CD4-positive, alpha-beta T cell treated with Interferon gamma for 1 hour (primary cell): ENCODE measurements at regions not wholly inside any gene's neighbourhood (a gene's known extent, or its start where the extent isn't known, plus 50 kb on each side); places are given as distances from the start of the nearest gene placed in this dataset.
"Not testable (repeated sequence)": the region's sequence is repeated elsewhere in the genome, so short reads cannot be mapped to it uniquely, and the experiment has no call there.

Source experiments
- DNase-seq: peaks from one replicate; pipeline ENCODE4 v3.0.0-alpha.2; 2020

DNA sequence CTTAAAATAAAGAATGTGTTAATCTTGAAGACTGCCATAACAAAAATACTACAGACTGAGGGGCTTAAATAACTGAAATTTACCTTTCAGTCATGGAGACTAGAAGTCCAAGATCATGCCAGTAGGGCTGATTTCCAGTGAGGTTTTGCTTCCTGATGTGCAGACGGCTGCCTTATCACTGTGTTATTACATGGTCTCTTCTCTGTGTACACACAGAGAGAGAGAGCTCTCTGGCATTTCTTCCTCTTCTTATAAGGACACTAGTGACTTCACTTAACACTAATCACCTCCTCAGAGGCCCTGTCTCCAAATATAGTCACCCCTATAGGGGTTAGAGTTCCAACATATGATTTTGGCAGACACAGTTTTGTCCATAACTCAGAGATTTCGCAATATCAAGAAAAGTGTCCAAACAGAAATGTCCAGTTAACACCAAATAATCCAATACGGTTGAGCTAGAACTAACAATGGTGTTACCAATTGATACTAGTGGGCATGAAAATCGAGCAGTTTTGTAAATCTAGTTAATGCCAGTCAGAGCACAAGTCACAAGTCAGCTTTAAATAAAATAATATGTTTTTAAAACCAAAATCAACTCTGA, 399.8 kb downstream of the ADCYAP1 start:
- DNase-seq: no peak

DNA sequence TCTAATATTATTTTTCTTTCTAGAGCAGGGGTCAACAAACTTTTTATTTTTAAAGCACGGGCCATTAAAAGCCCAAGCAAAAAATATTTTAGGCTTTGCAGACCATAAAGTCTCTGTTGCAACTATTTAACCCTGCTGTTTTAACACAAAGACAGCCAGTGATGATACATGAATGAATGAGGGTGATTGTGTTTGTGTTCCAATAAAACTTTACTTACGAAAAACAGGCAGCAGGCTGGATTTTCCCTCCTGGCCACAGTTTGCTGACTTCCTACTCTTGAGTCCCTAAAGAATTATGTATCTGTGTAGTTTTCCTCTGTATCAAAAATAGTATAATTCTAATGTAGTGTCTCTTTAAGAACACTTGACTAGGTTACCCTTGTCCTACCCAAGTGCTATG, 402.0 kb downstream of the ADCYAP1 start:
- DNase-seq: no peak

DNA sequence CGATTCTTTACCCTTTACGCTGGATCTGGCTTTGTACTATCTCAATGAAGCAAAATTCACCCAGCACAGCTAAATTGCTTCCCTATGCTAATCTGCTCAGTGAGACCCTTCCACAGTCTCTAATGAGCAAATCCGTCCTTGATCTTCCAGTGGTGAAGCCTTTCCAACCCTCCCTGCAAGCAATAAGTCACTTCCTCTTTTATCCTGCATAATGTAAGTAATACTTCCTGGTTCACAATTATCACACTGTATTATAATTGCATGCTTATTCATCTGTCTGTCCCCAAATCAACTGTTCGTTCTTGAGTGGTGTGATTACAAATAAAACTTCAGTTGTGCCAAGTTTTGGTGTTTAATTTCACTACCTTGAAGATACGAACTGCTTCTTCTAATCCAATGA, 404.0 kb downstream of the ADCYAP1 start:
- no peak for DNase-seq

DNA sequence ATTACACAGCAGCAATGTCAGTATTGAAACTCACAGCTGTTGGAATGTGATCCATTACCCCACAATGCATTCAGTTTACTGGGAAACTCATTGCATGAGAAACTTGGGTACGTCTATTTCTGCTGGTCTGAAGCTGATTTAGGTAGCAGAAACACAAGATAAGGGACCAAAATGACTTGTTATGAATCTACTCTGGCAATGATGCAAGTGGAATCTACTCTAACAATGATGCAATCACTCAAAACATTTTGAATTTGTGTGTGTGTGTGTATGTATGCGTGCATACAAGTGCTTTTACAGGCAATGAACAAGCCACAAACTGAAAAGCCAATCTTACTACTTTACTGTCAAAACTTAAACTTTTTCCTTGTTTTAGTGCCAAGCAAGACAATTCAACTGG, 406.7 kb downstream of the ADCYAP1 start:
- no peak for DNase-seq

DNA sequence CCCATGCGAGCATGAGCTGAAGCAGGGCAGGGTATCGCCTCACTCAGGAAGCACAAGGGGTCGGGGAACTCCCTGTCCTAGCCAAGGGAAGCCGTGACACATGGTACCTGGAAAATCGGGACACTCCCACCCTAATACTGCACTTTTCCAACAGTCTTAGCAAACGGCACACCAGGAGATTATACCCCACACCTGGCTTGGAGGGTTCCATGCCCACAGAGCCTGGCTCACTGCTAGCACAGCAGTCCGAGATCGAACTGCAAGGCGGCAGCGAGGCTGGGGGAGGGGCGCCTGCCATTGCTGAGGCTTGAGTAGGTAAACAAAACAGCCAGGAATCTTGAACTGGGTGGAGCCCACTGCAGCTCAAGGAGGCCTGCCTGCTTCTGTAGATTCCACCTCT, 430.7 kb downstream of the ADCYAP1 start:
- DNase-seq: not testable (repeated sequence)

DNA sequence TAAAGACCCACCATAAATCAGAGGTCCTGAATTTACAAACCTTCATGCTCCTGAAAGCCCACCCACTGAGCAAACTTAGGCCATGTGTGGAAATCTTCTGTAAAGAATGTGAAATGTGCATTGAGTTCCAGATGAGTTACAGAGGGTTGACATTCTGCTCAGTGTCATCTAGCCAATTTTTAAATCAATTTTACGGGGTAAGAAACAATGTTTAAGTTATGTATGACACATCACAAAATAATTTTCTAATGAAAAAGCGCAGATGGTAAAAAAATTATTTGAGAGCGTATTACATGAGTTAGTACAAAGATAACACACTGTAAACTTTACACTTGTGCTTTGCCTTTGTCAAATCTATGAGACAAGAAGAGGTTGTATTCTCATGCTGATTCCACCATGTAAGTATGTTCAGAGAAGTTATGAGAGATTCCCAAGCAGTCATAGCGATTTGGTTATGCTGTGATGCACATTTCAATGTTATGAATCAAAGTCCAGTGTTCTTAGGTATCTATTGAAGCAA, 446.3 kb downstream of the ADCYAP1 start:
- no peak for DNase-seq

DNA sequence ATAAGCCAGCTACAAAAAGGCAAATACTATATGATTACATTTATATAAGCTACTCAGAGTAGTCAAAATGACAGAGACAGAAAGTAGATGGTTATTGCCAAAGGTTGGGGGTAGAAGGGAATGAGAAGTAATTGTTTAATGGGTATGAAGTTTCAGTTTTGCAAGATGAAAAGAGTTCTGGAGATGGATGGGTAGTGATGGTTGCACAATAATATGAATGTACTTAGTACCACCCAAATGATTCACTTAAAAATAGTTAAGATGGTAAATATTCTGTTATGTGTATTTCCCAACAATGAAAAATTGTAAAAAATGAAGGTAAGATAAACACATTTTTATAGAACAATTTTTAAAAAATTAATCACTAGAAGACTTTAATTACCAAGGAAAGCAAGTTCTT, 448.4 kb downstream of the ADCYAP1 start:
- DNase-seq: no peak

DNA sequence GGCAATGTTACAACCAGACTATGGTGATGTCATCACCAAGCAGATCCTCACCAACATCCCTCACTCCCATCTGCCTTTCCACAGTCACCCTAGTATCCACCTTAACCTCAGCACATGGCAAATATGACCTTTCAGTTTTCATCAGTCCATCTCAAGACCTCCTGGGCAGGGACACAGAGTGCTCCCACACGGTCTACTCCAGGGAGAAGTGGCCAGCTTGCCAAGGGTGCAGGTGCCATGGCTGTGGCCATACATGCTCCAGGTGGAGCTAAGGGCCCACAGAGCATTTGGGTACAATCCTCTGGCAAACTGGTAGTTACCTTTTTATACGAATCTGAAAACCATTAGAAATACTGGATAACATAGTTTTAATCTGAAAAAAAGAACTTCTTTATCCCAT, 453.1 kb downstream of the ADCYAP1 start:
- no peak for DNase-seq

DNA sequence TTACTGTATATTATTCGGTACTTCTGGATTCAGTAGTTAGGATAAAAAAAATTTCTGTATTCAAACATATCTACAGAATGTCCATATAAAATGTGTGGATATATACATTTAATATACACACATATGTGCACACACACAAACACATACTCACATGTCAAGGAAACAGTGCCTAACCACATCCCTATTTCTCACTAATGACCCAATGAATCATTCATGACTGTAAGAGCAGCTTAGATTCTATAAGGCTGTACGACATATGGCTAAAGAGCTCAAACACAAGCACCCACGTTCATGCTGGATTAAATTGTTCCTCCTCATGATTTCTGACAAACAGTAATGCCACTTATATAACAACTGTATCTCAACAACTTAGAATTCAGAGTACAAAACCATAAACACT, 457.3 kb downstream of the ADCYAP1 start:
- DNase-seq: no peak

DNA sequence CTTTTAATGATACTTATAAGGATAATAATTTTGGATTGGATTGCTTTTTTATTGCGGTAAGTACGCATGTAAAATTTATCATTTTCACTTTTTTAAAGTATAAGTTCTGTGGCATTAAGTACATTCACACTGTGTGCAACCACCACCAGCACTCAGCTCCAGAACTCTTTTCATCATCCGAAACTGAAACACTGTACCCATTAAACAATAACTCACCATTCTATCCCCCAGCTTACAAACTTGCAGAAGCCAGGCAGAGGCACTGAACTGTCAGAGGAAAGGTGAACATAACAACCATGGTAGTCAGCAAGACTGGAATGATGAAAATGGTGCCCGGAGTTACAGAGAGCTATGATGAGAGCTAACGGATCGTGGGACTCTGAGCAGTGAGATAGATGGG, 465.9 kb downstream of the ADCYAP1 start:
- no peak for DNase-seq

DNA sequence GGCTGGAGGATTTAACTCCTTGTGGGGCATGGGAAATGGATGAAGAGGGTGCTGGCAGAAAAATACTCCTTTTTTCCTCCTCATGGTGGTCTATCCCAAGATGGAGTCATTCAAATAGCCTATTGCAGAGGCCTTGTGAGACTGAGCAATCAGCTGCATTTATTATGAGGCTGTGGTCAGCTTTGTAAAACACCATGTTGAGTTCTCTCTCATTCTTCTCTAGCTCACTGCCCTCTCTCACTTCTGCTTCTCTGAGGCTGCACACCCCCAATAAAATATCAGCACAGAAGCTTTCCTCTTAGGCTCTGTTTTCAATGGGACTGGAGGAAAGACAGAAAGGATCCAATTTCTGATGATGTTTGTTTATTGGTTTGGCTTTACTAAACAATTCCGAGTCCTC, 467.1 kb downstream of the ADCYAP1 start:
- no peak for DNase-seq

DNA sequence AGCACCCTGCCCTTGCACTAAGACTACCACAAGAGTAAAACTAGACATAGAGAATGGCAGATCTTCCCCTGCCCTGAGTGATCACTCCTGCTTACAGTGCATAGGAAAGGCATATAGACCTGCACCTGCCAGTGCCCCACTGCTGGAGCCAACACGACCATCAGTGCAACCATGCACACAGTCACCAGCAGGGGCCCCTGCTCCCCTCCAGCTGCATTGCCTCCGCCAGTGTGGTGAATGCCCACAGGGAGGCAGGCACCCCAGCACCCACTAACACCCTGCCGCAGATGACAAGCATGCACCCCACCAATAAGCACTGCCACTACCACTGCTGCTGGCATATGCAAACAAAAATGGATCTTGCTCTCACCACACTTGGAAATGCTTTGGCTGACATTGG, 478.8 kb downstream of the ADCYAP1 start:
- no peak for DNase-seq

DNA sequence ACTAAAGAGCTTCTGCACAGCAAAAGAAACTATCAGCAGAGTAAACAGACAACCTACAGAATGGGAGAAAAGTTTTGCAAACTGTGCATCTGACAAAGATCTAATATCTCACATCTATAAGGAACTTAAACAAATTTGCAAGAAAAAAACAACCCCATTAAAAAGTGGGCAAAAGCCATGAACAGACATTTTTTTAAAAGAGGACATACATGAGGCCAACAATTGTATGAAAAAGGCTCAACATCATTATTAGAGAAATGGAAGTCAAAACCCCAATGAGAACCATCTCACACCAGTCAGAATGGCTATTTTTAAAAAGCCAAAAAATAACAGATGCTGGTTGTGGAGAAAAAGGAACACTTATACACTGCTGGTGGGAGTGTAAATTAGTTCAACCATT, 483.8 kb downstream of the ADCYAP1 start:
- not testable (repeated sequence) for DNase-seq

DNA sequence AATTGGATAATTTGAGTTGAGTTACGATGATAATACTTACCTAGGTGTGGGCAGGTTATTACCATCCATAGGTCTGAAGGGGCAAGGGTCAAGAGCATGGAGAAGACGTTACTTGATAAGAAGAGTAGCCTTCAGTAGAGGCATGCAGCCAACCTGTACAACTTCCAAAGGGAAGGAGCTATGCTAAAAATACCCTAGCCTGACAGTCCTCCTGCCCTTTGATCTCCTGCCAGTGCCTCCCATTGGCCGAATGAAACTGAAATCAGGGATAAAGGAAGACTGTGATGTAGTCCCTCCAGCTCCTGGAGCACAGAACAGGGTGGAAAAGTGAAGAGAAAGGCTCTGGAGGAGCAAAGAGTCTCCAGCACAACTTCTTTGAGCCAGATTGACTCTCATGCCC, 487.4 kb downstream of the ADCYAP1 start:
- no peak for DNase-seq

DNA sequence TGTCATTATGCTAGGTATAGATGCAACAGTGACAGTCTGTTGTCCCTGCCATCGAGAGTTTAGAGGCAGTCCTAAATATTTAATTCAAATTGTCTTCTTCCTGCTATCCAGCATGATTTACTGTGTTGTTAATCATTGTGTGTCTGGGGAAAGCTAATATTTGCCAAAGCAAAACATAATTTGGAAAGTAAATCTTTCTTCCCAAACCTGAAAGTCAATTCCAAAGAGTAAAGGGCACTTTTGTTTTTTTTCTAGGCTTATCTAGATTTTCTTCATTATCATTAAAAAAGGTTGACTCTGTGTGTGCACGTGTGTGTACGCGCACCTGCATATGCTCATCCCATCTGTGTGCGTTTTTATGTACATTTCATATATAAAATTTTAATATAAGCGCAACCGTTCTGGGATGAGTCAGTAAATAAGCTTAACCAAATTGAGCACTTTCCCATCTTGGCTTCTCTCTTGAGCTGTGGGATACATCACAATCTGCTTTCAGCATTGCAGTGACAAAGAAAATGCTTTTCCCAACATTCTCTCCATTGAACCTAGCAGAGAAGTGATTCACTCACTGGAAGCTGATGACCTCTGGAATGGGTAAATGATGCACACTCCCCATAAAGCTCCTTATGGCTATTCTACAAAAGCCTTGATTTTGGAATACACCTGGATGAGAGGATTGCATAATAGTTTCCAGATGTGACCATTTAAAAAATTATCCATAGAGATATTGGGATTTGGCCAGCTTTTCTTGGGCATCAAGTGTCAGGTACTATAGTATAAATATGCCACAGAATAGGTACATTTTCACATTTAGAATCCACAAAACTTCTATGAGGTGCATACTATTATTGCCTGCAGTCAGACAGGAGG, 488.4 kb downstream of the ADCYAP1 start:
- no peak for DNase-seq

DNA sequence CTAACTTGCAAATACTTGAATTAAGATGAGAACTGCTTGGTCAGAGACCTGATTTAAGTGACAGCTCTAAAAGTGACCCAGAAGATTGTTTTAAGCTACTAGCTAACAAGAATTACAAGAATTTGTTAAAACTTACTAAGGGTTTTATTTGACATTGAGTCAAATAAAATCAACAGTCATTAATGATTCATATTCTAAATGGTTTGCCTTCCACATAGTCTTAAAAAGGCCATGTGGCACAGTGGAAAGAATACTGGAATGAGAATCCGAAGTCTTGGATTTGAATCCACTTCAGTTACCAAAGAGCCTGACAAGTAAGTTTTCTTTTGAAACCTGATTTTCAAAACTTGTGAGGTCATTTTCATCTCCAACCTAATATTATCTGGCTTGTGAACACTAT, 489.3 kb downstream of the ADCYAP1 start:
- no peak for DNase-seq

DNA sequence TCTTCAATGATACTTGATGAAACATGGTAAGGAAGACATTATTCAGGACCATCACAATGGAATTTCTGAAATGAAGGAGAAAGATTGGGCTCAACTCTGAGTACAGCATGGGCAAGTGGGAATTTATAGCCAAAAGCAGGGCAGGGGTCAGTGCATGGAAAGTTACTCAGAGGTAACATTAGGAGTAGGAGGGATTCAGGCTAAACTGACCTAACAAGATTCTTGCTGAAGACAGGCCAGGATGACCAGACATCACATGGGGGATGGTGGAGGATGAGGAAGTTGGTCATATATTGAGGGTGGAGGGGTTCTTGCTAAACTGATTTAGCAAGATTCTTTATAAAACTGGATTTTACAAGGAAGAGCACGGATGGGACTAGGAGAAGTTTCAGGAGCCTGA, 489.8 kb downstream of the ADCYAP1 start:
- DNase-seq: no peak

DNA sequence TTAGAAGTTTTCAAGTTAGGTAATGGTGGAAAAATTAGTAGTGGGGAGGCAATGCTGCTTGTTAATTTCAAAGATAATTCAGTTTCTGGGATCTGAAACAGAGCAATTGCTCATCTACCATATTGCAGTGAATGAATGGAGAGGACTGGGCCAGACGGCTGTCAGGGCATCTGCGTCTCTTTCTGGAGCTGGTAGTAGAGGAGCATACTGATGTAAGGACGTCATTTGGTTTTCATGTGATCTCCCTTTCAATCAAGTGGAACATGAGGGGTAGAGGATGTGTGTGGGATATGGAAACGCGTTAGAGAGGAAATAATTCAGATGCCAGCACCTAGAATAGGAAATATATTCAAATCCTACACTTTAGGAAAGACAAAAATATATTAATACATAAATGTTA, 490.3 kb downstream of the ADCYAP1 start:
- no peak for DNase-seq

DNA sequence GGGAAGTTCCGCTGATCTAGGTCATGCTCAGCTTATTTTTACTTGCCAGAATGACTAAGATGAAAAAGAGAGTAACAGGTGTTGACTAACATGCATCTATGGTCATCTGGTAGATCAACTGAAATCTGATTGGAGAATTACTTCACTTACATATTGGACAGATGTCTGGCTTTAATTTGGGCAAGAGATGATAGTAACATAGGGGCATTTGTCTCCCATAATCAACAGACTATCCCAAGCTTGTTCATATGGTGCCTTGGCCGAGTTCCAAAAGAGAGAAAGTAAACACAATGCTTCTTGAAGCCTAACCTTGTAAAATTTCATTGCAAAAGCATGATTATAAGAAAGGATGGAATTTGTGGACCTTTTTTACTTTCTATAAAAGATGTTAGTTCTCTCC, 503.7 kb downstream of the ADCYAP1 start:
- no peak for DNase-seq

DNA sequence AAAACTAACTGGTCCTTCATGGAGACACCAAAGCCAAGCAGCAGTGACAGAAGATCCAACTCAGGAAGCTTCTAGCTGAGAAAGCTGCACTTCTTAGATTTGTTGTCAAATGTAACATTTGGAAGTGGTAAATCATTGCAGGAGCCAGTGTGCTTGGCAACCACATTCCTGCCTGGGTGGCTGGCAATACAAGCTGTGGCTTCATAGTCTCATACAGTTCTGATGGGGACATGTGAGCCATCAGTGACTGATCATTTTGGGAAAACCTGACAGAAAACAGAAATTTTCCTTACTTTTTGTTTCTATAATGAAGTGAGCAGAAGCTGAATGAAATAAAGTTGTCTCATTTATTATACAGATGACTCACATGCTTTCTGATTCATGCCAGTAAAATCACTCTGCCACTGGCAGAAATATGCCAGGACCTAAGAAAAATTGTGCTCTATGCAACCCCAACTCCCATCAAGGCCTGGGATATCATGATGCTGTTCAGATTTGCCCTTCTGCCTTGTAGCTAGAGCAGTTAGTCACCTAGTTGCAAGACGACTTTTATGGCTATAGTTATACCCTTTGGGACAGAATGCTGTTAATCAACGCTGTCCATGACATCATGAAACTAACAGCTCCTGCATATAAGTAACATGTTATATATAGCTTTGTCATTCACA, 508.1 kb downstream of the ADCYAP1 start:
- DNase-seq: no peak

DNA sequence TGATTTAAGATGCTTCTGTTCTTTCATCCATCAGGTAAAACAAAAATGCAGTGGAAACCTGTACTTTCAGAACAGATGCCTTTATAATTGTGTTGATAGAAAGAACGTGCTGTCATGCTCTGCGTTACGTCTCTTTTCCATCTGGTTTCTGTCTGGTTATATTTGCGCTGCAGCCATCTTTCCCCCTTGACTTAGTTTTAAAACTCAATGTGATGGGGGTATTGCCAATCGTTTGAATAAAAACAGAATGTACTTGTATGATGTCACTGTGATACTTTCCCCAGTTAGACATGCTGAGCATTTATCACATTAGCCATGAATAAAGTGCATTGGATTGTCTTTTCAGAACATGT, 508.6 kb downstream of the ADCYAP1 start:
- no peak for DNase-seq

DNA sequence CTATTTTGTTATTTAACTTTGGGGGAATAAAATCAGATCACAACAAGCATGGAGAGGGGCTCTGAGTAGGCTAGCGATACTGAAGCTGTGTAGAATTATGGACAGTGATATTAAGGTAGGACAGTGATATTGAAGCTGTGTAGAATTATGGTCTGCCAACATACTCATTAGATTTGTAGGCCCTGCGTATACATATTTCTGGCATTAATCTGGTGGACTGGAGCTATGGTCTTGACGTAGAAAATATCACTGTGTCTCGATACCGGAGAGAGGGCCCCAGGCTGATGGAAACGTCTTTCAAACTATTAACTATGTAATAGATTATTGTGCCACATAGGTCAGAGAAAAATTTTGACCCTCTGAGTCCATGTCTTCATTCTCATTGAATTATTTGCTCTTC, 511.4 kb downstream of the ADCYAP1 start:
- DNase-seq: no peak

DNA sequence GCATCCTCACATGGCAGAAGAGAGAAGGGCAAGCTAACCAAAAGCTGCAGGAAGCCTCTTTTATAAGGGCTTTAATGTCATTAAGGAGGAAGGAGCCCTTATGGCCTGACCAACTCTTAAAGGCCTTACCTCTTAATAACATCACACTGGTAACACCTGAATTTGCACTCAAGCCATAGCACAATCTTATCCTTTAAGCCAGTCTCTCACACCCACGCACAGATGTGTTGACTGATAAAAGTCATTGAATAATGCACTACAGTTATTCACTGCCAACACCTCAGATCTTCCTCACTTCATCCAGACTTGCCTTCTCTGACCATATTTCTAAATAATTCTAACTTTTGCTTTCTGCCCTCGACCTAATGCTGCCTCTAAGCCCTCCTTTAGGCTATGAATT, 516.8 kb downstream of the ADCYAP1 start:
- no peak for DNase-seq

DNA sequence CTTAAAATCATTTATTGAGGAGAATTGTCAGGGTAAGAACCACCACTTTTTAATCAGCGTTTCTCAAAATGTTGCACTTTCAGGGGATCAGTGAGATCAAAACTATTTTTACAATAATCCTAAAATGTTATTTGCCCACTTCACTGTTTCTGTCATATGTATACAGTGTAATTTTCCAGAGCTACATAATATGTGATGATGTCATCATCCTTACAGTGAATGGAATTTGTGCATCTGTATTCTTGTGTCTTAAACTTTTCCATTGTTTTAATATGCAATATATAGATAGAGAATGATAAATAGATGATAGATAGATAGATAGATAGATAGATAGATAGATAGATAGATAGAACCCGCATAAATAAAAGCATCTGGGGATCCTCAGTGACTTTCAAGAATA, 518.0 kb downstream of the ADCYAP1 start:
- DNase-seq: no peak
